Central memory CD8-positive, alpha-beta T cell (primary cell): ENCODE measurements at regions not wholly inside any gene's neighbourhood (a gene's known extent, or its start where the extent isn't known, plus 50 kb on each side); places are given as distances from the start of the nearest gene placed in this dataset.

ENCODE experiments used
- ATAC-seq: fragments of 150-1000 bp; cut with Tn5 transposase; replicated peaks from 2 replicates; pipeline ENCODE4 v1.10.0; 2022; ENCODE audit warnings: mild to moderate bottlenecking, moderate FRiP score, moderate number of reproducible peaks; ENCODE audit not compliant: poor library complexity, severe bottlenecking; ENCODE audit errors: extremely low read depth
- DNase-seq, 2 donors: peaks; one replicate each; pipeline ENCODE4 v3.0.0; 2021; ENCODE audit warnings: low spot score in 2 of 2
- H3K27ac Mint-ChIP-seq: one replicate; pipeline ENCODE4 v1.8.0; 2022; ENCODE audit warnings: low read depth, mild to moderate bottlenecking, moderate library complexity, mixed read lengths
- H3K27me3 Mint-ChIP-seq: one replicate; pipeline ENCODE4 v1.8.0; 2022; ENCODE audit warnings: mixed read lengths
- H3K36me3 Mint-ChIP-seq: one replicate; pipeline ENCODE4 v1.8.0; 2022; ENCODE audit warnings: mild to moderate bottlenecking, moderate library complexity, mixed read lengths; ENCODE audit not compliant: insufficient read depth
- H3K4me1 Mint-ChIP-seq: one replicate; pipeline ENCODE4 v1.8.0; 2022; ENCODE audit warnings: mixed read lengths
- H3K4me3 Mint-ChIP-seq: one replicate; pipeline ENCODE4 v1.8.0; 2022; ENCODE audit warnings: mild to moderate bottlenecking, moderate library complexity, mixed read lengths
- H3K9me3 Mint-ChIP-seq: one replicate; pipeline ENCODE4 v1.8.0; 2022; ENCODE audit warnings: mixed read lengths

- H3K36me3 Mint-ChIP-seq: no peaks in the 10 kb centered on the region
- no peaks in the 10 kb centered on the region for H3K4me1 Mint-ChIP-seq
- ATAC-seq (no peak), DNase-seq (no peak)
- H3K4me3 Mint-ChIP-seq: no peak overlapping the region
- H3K9me3 Mint-ChIP-seq: no peaks in the 10 kb centered on the region
- H3K27me3 Mint-ChIP-seq: peaks cover 44% of the 10 kb centered on the region
- H3K27ac Mint-ChIP-seq: no peak overlapping the region
These were observed 244.1 kb downstream of the MREG start for GRCh38 chr2:215769246-215769645.

GRCh38 chr2:215767625-215768024 is 245.7 kb downstream of the MREG start:
- Mint-ChIP-seq H3K36me3 (no peaks in the 10 kb centered on the region), H3K4me1 (no peaks in the 10 kb centered on the region), H3K27me3 (peaks cover 31% of the 10 kb centered on the region), H3K4me3 (no peak overlapping the region), H3K27ac (no peak overlapping the region), H3K9me3 (no peaks in the 10 kb centered on the region)
- DNase-seq (no peak), ATAC-seq (no peak)

- Mint-ChIP-seq H3K36me3 (no peaks in the 10 kb centered on the region), H3K27ac (no peak overlapping the region), H3K4me1 (no peaks in the 10 kb centered on the region), H3K27me3 (peaks cover 28% of the 10 kb centered on the region), H3K9me3 (no peaks in the 10 kb centered on the region), H3K4me3 (no peak overlapping the region)
- DNase-seq (no peak), ATAC-seq (no peak)
These were observed 247.5 kb downstream of the MREG start for GRCh38 chr2:215765729-215766360.

- H3K27me3 Mint-ChIP-seq: peaks cover 23% of the 10 kb centered on the region
- no peak overlapping the region for H3K27ac Mint-ChIP-seq
- H3K9me3 Mint-ChIP-seq: no peaks in the 10 kb centered on the region
- no peaks in the 10 kb centered on the region for H3K4me1 Mint-ChIP-seq
- H3K4me3 Mint-ChIP-seq: no peak overlapping the region
- no peak for ATAC-seq
- no peaks in the 10 kb centered on the region for H3K36me3 Mint-ChIP-seq
- no peak for DNase-seq
These were observed 248.8 kb downstream of the MREG start for GRCh38 chr2:215764441-215765048.

GRCh38 chr2:215760557-215760956 is 252.8 kb downstream of the MREG start:
- H3K4me3 Mint-ChIP-seq: no peak overlapping the region
- DNase-seq (no peak), ATAC-seq (no peak)
- no peak overlapping the region for H3K27ac Mint-ChIP-seq
- peaks cover 6% of the 10 kb centered on the region for H3K27me3 Mint-ChIP-seq
- no peaks in the 10 kb centered on the region for H3K4me1 Mint-ChIP-seq
- no peaks in the 10 kb centered on the region for H3K9me3 Mint-ChIP-seq
- H3K36me3 Mint-ChIP-seq: no peaks in the 10 kb centered on the region

- Mint-ChIP-seq H3K27me3 (peaks cover 8% of the 10 kb centered on the region), H3K9me3 (no peaks in the 10 kb centered on the region), H3K4me1 (no peaks in the 10 kb centered on the region), H3K4me3 (no peak overlapping the region), H3K27ac (no peak overlapping the region), H3K36me3 (no peaks in the 10 kb centered on the region)
- no peak for ATAC-seq
- DNase-seq: no peak
These were observed 253.3 kb downstream of the MREG start for GRCh38 chr2:215760091-215760490.

GRCh38 chr2:215758691-215759090 is 254.7 kb downstream of the MREG start:
- ATAC-seq: no peak
- no peaks in the 10 kb centered on the region for H3K9me3 Mint-ChIP-seq

GRCh38 chr2:215756346-215756730 is 257.0 kb downstream of the MREG start:
- ATAC-seq: no peak
- Mint-ChIP-seq H3K4me1 (peaks cover 1% of the 10 kb centered on the region), H3K9me3 (no peaks in the 10 kb centered on the region), H3K36me3 (no peaks in the 10 kb centered on the region), H3K4me3 (no peak overlapping the region), H3K27me3 (peaks cover 22% of the 10 kb centered on the region), H3K27ac (no peak overlapping the region)
- no peak for DNase-seq

More at GRCh38 chr2:215758691-215759090, 254.7 kb downstream of the MREG start:
- Mint-ChIP-seq H3K27ac (no peak overlapping the region), H3K4me1 (no peaks in the 10 kb centered on the region), H3K27me3 (peaks cover 22% of the 10 kb centered on the region), H3K36me3 (no peaks in the 10 kb centered on the region), H3K4me3 (no peak overlapping the region)
- no peak for DNase-seq

- Mint-ChIP-seq H3K27me3 (peaks cover 22% of the 10 kb centered on the region), H3K9me3 (no peaks in the 10 kb centered on the region), H3K4me1 (peaks cover 7% of the 10 kb centered on the region), H3K36me3 (no peaks in the 10 kb centered on the region), H3K4me3 (no peak overlapping the region), H3K27ac (no peak overlapping the region)
- no peak for ATAC-seq
- DNase-seq: no peak
These were observed 257.6 kb downstream of the MREG start for GRCh38 chr2:215755641-215756345.

- H3K4me3 Mint-ChIP-seq: no peak overlapping the region
- DNase-seq (no peak), ATAC-seq (no peak)
- no peaks in the 10 kb centered on the region for H3K36me3 Mint-ChIP-seq
- H3K27ac Mint-ChIP-seq: no peak overlapping the region
- no peaks in the 10 kb centered on the region for H3K9me3 Mint-ChIP-seq
- peaks cover 24% of the 10 kb centered on the region for H3K27me3 Mint-ChIP-seq
- peaks cover 7% of the 10 kb centered on the region for H3K4me1 Mint-ChIP-seq
These were observed 258.8 kb downstream of the MREG start for GRCh38 chr2:215754546-215754945.

- H3K9me3 Mint-ChIP-seq: no peaks in the 10 kb centered on the region
- H3K4me3 Mint-ChIP-seq: no peak overlapping the region
- H3K27me3 Mint-ChIP-seq: peaks cover 32% of the 10 kb centered on the region
- no peaks in the 10 kb centered on the region for H3K36me3 Mint-ChIP-seq
- no peak overlapping the region for H3K27ac Mint-ChIP-seq
- H3K4me1 Mint-ChIP-seq: peaks cover 7% of the 10 kb centered on the region
- no peak for DNase-seq
- ATAC-seq: no peak
These were observed 259.5 kb downstream of the MREG start for GRCh38 chr2:215753808-215754207.

GRCh38 chr2:215752991-215753390 is 260.4 kb downstream of the MREG start:
- no peak for DNase-seq
- peaks cover 7% of the 10 kb centered on the region for H3K4me1 Mint-ChIP-seq
- no peak overlapping the region for H3K4me3 Mint-ChIP-seq
- no peak for ATAC-seq
- no peaks in the 10 kb centered on the region for H3K36me3 Mint-ChIP-seq
- no peak overlapping the region for H3K27ac Mint-ChIP-seq
- H3K9me3 Mint-ChIP-seq: no peaks in the 10 kb centered on the region
- peaks cover 36% of the 10 kb centered on the region for H3K27me3 Mint-ChIP-seq

- H3K27ac Mint-ChIP-seq: no peak overlapping the region
- no peaks in the 10 kb centered on the region for H3K9me3 Mint-ChIP-seq
- ATAC-seq (no peak), DNase-seq (no peak)
- H3K4me1 Mint-ChIP-seq: peaks cover 7% of the 10 kb centered on the region
- no peak overlapping the region for H3K4me3 Mint-ChIP-seq
- H3K27me3 Mint-ChIP-seq: peaks cover 36% of the 10 kb centered on the region
- H3K36me3 Mint-ChIP-seq: no peaks in the 10 kb centered on the region
These were observed 260.9 kb downstream of the MREG start for GRCh38 chr2:215752436-215752835.
